ENCODE measurements at regions not wholly inside any gene's neighbourhood (a gene's known extent, or its start where the extent isn't known, plus 50 kb on each side); places are given as distances from the start of the nearest gene placed in this dataset.

- Histone ChIP-seq H3K4me3 (no peak overlapping the region), H3K27ac (no peak overlapping the region), H4K20me1 (ENCODE audit: insufficient read depth) (no peaks in the 10 kb centered on the region), H3K4me1 (ENCODE audit: insufficient read depth) (no peaks in the 10 kb centered on the region), H3K9me3 (ENCODE audit: low read depth) (no peaks in the 10 kb centered on the region), H3K4me2 (ENCODE audit: unreplicated experiment) (no peak overlapping the region), H3F3A (ENCODE audit: insufficient read depth) (no peaks in the 10 kb centered on the region), H3K9me2 (ENCODE audit: insufficient read depth) (no peaks in the 10 kb centered on the region; the same call in 1 of the 2 replicates), H2AFZ (peak overlapping the region; percentile 62), H3K79me2 (ENCODE audit: insufficient read depth) (no peaks in the 10 kb centered on the region), H3K36me3 (ENCODE audit: low read depth) (no peaks in the 10 kb centered on the region), H3K9ac (no peak overlapping the region), H3K27me3 (replicated peaks; ENCODE audit: insufficient read depth) (no peaks in the 10 kb centered on the region)
- in situ Hi-C loops (cut with MboI), result no loop called here
- WGBS, 2 experiments (ENCODE audit: low coverage in 1 of 2, low lambda C conversion rate in 2 of 2, missing lambda C conversion rate in 2 of 2), result 19 to 23% methylated on average over 4 of the region's 4 CpGs
- peak; percentile 0 for DNase-seq
- TF ChIP-seq EZH2 (IDR thresholded peaks at IDR 0.05; ENCODE audit: insufficient read depth, poor library complexity, severe bottlenecking) (no peak), EZH2phosphoT487 (IDR thresholded peaks at IDR 0.05; ENCODE audit: insufficient read depth, low read depth) (no peak)
These were observed 684.7 kb upstream of the SLITRK5 start for GRCh38 chr13:86986448-86986847.

GRCh38 chr13:86992251-86992650, 678.9 kb upstream of the SLITRK5 start:
- Histone ChIP-seq H3K9me3 (ENCODE audit: low read depth) (no peaks in the 10 kb centered on the region), H4K20me1 (ENCODE audit: insufficient read depth) (no peaks in the 10 kb centered on the region), H3K79me2 (ENCODE audit: insufficient read depth) (no peaks in the 10 kb centered on the region), H3K4me1 (ENCODE audit: insufficient read depth) (no peaks in the 10 kb centered on the region), H3K27me3 (replicated peaks; ENCODE audit: insufficient read depth) (no peaks in the 10 kb centered on the region), H3K9me2 (ENCODE audit: insufficient read depth) (no peaks in the 10 kb centered on the region), H3F3A (ENCODE audit: insufficient read depth) (no peaks in the 10 kb centered on the region), H3K4me2 (ENCODE audit: unreplicated experiment) (no peak overlapping the region), H2AFZ (no peak overlapping the region), H3K27ac (no peak overlapping the region), H3K9ac (no peak overlapping the region), H3K36me3 (ENCODE audit: low read depth) (no peaks in the 10 kb centered on the region), H3K4me3 (no peak overlapping the region)
- no peak for DNase-seq
- TF ChIP-seq EZH2 (IDR thresholded peaks at IDR 0.05; ENCODE audit: insufficient read depth, poor library complexity, severe bottlenecking) (no peak), EZH2phosphoT487 (IDR thresholded peaks at IDR 0.05; ENCODE audit: insufficient read depth, low read depth) (no peak)
- in situ Hi-C loops (cut with MboI), result no loop called here

- H3K9me3 ChIP-seq (ENCODE audit: low read depth), result no peaks in the 10 kb centered on the region
- no peaks in the 10 kb centered on the region for H3K9me2 ChIP-seq (ENCODE audit: insufficient read depth)
- H4K20me1 ChIP-seq (ENCODE audit: insufficient read depth), result no peaks in the 10 kb centered on the region
- no peak overlapping the region for H3K9ac ChIP-seq
- TF ChIP-seq EZH2 (IDR thresholded peaks at IDR 0.05; ENCODE audit: insufficient read depth, poor library complexity, severe bottlenecking) (no peak), EZH2phosphoT487 (IDR thresholded peaks at IDR 0.05; ENCODE audit: insufficient read depth, low read depth) (no peak)
- H3K79me2 ChIP-seq (ENCODE audit: insufficient read depth), result no peaks in the 10 kb centered on the region
- no peaks in the 10 kb centered on the region for H3F3A ChIP-seq (ENCODE audit: insufficient read depth)
- H3K4me2 ChIP-seq (ENCODE audit: unreplicated experiment), result no peak overlapping the region
- no peak overlapping the region for H2AFZ ChIP-seq
- in situ Hi-C loops (cut with MboI), result no loop called here
- H3K27ac ChIP-seq, result no peak overlapping the region
- no peak overlapping the region for H3K4me3 ChIP-seq
- no peaks in the 10 kb centered on the region for H3K27me3 ChIP-seq (replicated peaks; ENCODE audit: insufficient read depth)
- no peaks in the 10 kb centered on the region for H3K4me1 ChIP-seq (ENCODE audit: insufficient read depth)
- H3K36me3 ChIP-seq (ENCODE audit: low read depth), result no peaks in the 10 kb centered on the region
- DNase-seq, result no peak
These were observed 667.9 kb upstream of the SLITRK5 start for GRCh38 chr13:87003265-87003664.

- H3K4me3 ChIP-seq, result no peak overlapping the region
- no peaks in the 10 kb centered on the region for H3K9me2 ChIP-seq (ENCODE audit: insufficient read depth)
- no peak for DNase-seq
- no peaks in the 10 kb centered on the region for H3K36me3 ChIP-seq (ENCODE audit: low read depth)
- no peaks in the 10 kb centered on the region for H3K27me3 ChIP-seq (replicated peaks; ENCODE audit: insufficient read depth)
- no peaks in the 10 kb centered on the region for H3K79me2 ChIP-seq (ENCODE audit: insufficient read depth)
- WGBS, 2 experiments (ENCODE audit: low coverage in 1 of 2, low lambda C conversion rate in 2 of 2, missing lambda C conversion rate in 2 of 2), result 64 to 65% methylated on average over 2 of the region's 2 CpGs
- H2AFZ ChIP-seq, result no peak overlapping the region
- no peak overlapping the region for H3K27ac ChIP-seq
- H3K4me2 ChIP-seq (ENCODE audit: unreplicated experiment), result no peak overlapping the region
- in situ Hi-C loops (cut with MboI), result no loop called here
- H3K4me1 ChIP-seq (ENCODE audit: insufficient read depth), result no peaks in the 10 kb centered on the region
- H4K20me1 ChIP-seq (ENCODE audit: insufficient read depth), result no peaks in the 10 kb centered on the region
- TF ChIP-seq EZH2 (IDR thresholded peaks at IDR 0.05; ENCODE audit: insufficient read depth, poor library complexity, severe bottlenecking) (no peak), EZH2phosphoT487 (IDR thresholded peaks at IDR 0.05; ENCODE audit: insufficient read depth, low read depth) (no peak)
- no peaks in the 10 kb centered on the region for H3K9me3 ChIP-seq (ENCODE audit: low read depth)
- H3F3A ChIP-seq (ENCODE audit: insufficient read depth), result no peaks in the 10 kb centered on the region
- H3K9ac ChIP-seq, result no peak overlapping the region
These were observed 665.7 kb upstream of the SLITRK5 start for GRCh38 chr13:87005511-87005910.

- no peaks in the 10 kb centered on the region for H3K9me3 ChIP-seq (ENCODE audit: low read depth)
- WGBS, 2 experiments (ENCODE audit: low coverage in 1 of 2, low lambda C conversion rate in 2 of 2, missing lambda C conversion rate in 2 of 2), result 55% methylated on average over 7 of the region's 7 CpGs
- no peaks in the 10 kb centered on the region for H3F3A ChIP-seq (ENCODE audit: insufficient read depth)
- no peak overlapping the region for H3K9ac ChIP-seq
- H3K79me2 ChIP-seq (ENCODE audit: insufficient read depth), result no peaks in the 10 kb centered on the region
- no peak overlapping the region for H3K4me3 ChIP-seq
- TF ChIP-seq EZH2 (IDR thresholded peaks at IDR 0.05; ENCODE audit: insufficient read depth, poor library complexity, severe bottlenecking) (no peak), EZH2phosphoT487 (IDR thresholded peaks at IDR 0.05; ENCODE audit: insufficient read depth, low read depth) (no peak)
- no peaks in the 10 kb centered on the region for H4K20me1 ChIP-seq (ENCODE audit: insufficient read depth)
- DNase-seq, result peak; percentile 11
- H3K9me2 ChIP-seq (ENCODE audit: insufficient read depth), result no peaks in the 10 kb centered on the region; the same call in 1 of the 2 replicates
- no peaks in the 10 kb centered on the region for H3K36me3 ChIP-seq (ENCODE audit: low read depth)
- in situ Hi-C loops (cut with MboI), result no loop called here
- H3K27me3 ChIP-seq (replicated peaks; ENCODE audit: insufficient read depth), result no peaks in the 10 kb centered on the region
- no peak overlapping the region for H2AFZ ChIP-seq
- no peak overlapping the region for H3K27ac ChIP-seq
- H3K4me1 ChIP-seq (ENCODE audit: insufficient read depth), result no peaks in the 10 kb centered on the region
- H3K4me2 ChIP-seq (ENCODE audit: unreplicated experiment), result no peak overlapping the region
These were observed 635.6 kb upstream of the SLITRK5 start for GRCh38 chr13:87035526-87035925.

Measured in GM23248 (cell line).